ENCODE measurements at regions not wholly inside any gene's neighbourhood (a gene's known extent, or its start where the extent isn't known, plus 50 kb on each side); places are given as distances from the start of the nearest gene placed in this dataset.

GRCh38 chr6:4299476-4299875 lies 164.1 kb upstream of the ECI2 start (continued):
- TF ChIP-seq REST (IDR thresholded peaks at IDR 0.05; ENCODE audit: unreplicated experiment) (no peak), ZNF331 (CRISPR knock-in tag; IDR thresholded peaks at IDR 0.05; ENCODE audit: low read depth) (no peak), NANOG (IDR thresholded peaks at IDR 0.05; ENCODE audit: borderline replicate concordance) (no peak), EZH2phosphoT487 (IDR thresholded peaks at IDR 0.05; ENCODE audit: unreplicated experiment) (no peak), CREB1 (CRISPR knock-in tag; IDR thresholded peaks at IDR 0.05; ENCODE audit: low read depth) (no peak), POLR2AphosphoS5 (IDR thresholded peaks at IDR 0.05; ENCODE audit: low read depth) (no peak)

GRCh38 chr6:4297348-4297747 lies 162.0 kb upstream of the ECI2 start:
- ATAC-seq (no peak), DNase-seq (ENCODE audit: low spot score) (no peak)
- Histone ChIP-seq H3K27ac (ENCODE audit: low read depth) (no peak overlapping the region), H3K4me3 (no peak overlapping the region), H2AFZ (no peak overlapping the region), H3K4me1 (ENCODE audit: insufficient read depth) (no peaks in the 10 kb centered on the region), H3K9me2 (ENCODE audit: insufficient read depth) (no peaks in the 10 kb centered on the region; the same call in 1 of the 2 replicates), H3K27me3 (ENCODE audit: insufficient read depth) (no peaks in the 10 kb centered on the region), H3F3A (replicated peaks; ENCODE audit: low read depth) (no peaks in the 10 kb centered on the region), H3K4me2 (no peak overlapping the region), H4K20me1 (replicated peaks; ENCODE audit: insufficient read depth) (no peaks in the 10 kb centered on the region), H3K79me2 (replicated peaks; ENCODE audit: insufficient read depth) (no peaks in the 10 kb centered on the region), H3K36me3 (ENCODE audit: insufficient read depth) (no peaks in the 10 kb centered on the region)
- H3K27ac Mint-ChIP-seq, result no peak overlapping the region
- H3K27me3 Mint-ChIP-seq (ENCODE audit: insufficient read depth, low read depth, poor library complexity), result no peaks in the 10 kb centered on the region
- H3K4me3 Mint-ChIP-seq, result no peak overlapping the region
- peaks cover 10% of the 10 kb centered on the region; the same call in 1 of the 3 replicates for H3K36me3 Mint-ChIP-seq (ENCODE audit: low read depth)
- TF ChIP-seq ETS1 (IDR thresholded peaks at IDR 0.05), result no peak
- TF ChIP-seq CREB1 (CRISPR knock-in tag; IDR thresholded peaks at IDR 0.05; ENCODE audit: low read depth), result no peak
- TF ChIP-seq JUNB (IDR thresholded peaks at IDR 0.05; ENCODE audit: unreplicated experiment), result no peak
- TF ChIP-seq REST (IDR thresholded peaks at IDR 0.05; ENCODE audit: unreplicated experiment), result no peak
- no peak for TF ChIP-seq EZH2 (IDR thresholded peaks at IDR 0.05; ENCODE audit: low read depth, unreplicated experiment)
- no peak for TF ChIP-seq CTCF (conservative IDR thresholded peaks at IDR 0.05; ENCODE audit: low read depth in 2 of 2)
- no peak for TF ChIP-seq ZNF331 (CRISPR knock-in tag; IDR thresholded peaks at IDR 0.05; ENCODE audit: low read depth)
- TF ChIP-seq EZH2phosphoT487 (IDR thresholded peaks at IDR 0.05; ENCODE audit: unreplicated experiment), result no peak
- peaks cover 5% of the 10 kb centered on the region; the same call in 2 of the 3 replicates for H3K4me1 Mint-ChIP-seq
- peaks cover 16% of the 10 kb centered on the region for H3K9me3 Mint-ChIP-seq

Data from GM23338 (cell line).